NCI-H2196 (cell line): ENCODE measurements at regions not wholly inside any gene's neighbourhood (a gene's known extent, or its start where the extent isn't known, plus 50 kb on each side); places are given as distances from the start of the nearest gene placed in this dataset.

ENCODE experiments used
- DNase-seq: peaks from one replicate; lab custom pipeline; 2025; ENCODE audit not compliant: unreplicated experiment; lab: John Stamatoyannopoulos, UW

- DNase-seq: no peak
Observed at GRCh38 chr3:145737952-145738351, 423.0 kb downstream of the PLOD2 start.

- DNase-seq: no peak
Observed at GRCh38 chr3:145739926-145740325, 421.1 kb downstream of the PLOD2 start.

GRCh38 chr3:145750657-145751056 is 410.3 kb downstream of the PLOD2 start:
- DNase-seq: no peak

GRCh38 chr3:145752576-145752975 is 408.4 kb downstream of the PLOD2 start:
- DNase-seq: no peak

GRCh38 chr3:145754605-145755289 is 406.2 kb downstream of the PLOD2 start:
- DNase-seq: no peak

- DNase-seq: no peak
Observed at GRCh38 chr3:145760036-145760435, 400.9 kb downstream of the PLOD2 start.

- DNase-seq: no peak
Observed at GRCh38 chr3:145767909-145768308, 393.1 kb downstream of the PLOD2 start.

GRCh38 chr3:145776782-145777408 is 384.1 kb downstream of the PLOD2 start:
- peak; percentile 8 for DNase-seq

GRCh38 chr3:145780301-145780700 is 380.7 kb downstream of the PLOD2 start:
- no peak for DNase-seq

- DNase-seq: no peak
Observed at GRCh38 chr3:145785668-145786067, 375.3 kb downstream of the PLOD2 start.

GRCh38 chr3:145798007-145798406 is 363.0 kb downstream of the PLOD2 start:
- no peak for DNase-seq

- no peak for DNase-seq
Observed at GRCh38 chr3:145798696-145799537, 362.1 kb downstream of the PLOD2 start.

GRCh38 chr3:145801696-145802095 is 359.3 kb downstream of the PLOD2 start:
- no peak for DNase-seq

GRCh38 chr3:145807990-145808389 is 353.0 kb downstream of the PLOD2 start:
- DNase-seq: no peak

- DNase-seq: no peak
Observed at GRCh38 chr3:145812391-145812790, 348.6 kb downstream of the PLOD2 start.

- DNase-seq: no peak
Observed at GRCh38 chr3:145815707-145816413, 345.1 kb downstream of the PLOD2 start.

GRCh38 chr3:145817870-145818483 is 343.0 kb downstream of the PLOD2 start:
- no peak for DNase-seq

- DNase-seq: no peak
Observed at GRCh38 chr3:145820170-145820569, 340.8 kb downstream of the PLOD2 start.

- DNase-seq: no peak
Observed at GRCh38 chr3:145842294-145842902, 318.6 kb downstream of the PLOD2 start.

GRCh38 chr3:145843561-145843960 is 317.4 kb downstream of the PLOD2 start:
- no peak for DNase-seq
